NB4 (cell line): ENCODE measurements at regions not wholly inside any gene's neighbourhood (a gene's known extent, or its start where the extent isn't known, plus 50 kb on each side); places are given as distances from the start of the nearest gene placed in this dataset.

ENCODE experiments used
- DNase-seq: peaks from one replicate; pipeline ENCODE4 v3.0.0; 2010; ENCODE audit warnings: low read depth
- H3K4me3 ChIP-seq: one replicate; pipeline ENCODE4 v1.5.1; 2011; ENCODE audit warnings: mild to moderate bottlenecking, low read depth, low read length, moderate library complexity
- CTCF ChIP-seq: IDR thresholded peaks from one replicate; pipeline ENCODE4 v1.5.1; 2012; ENCODE audit warnings: low read depth, low read length
- MAX ChIP-seq: IDR thresholded peaks from 2 replicates; pipeline ENCODE4 v1.6.1; 2011; ENCODE audit warnings: low read depth, low read length
- MYC ChIP-seq: IDR thresholded peaks from 2 replicates; pipeline ENCODE4 v1.6.1; 2011; ENCODE audit warnings: low read depth, low read length
- POLR2A ChIP-seq: IDR thresholded peaks from 2 replicates; pipeline ENCODE4 v1.6.1; 2011; ENCODE audit warnings: mild to moderate bottlenecking; ENCODE audit not compliant: insufficient read length; ENCODE audit errors: extremely low read depth

- DNase-seq: no peak
- TF ChIP-seq CTCF (no peak), POLR2A (no peak), MYC (no peak), MAX (no peak)
- H3K4me3 ChIP-seq: no peak overlapping the region
These were observed 52.5 kb upstream of the NEDD4L start for GRCh38 chr18:57991552-57991951.

- TF ChIP-seq CTCF (no peak), POLR2A (no peak), MYC (no peak)
- DNase-seq: no peak
- no peak overlapping the region for H3K4me3 ChIP-seq
These were observed 54.5 kb upstream of the NEDD4L start for GRCh38 chr18:57989536-57989935.

GRCh38 chr18:57984490-57985115, 59.4 kb upstream of the NEDD4L start:
- no peak for DNase-seq
- no peak overlapping the region for H3K4me3 ChIP-seq
- TF ChIP-seq CTCF: no peak
- no peak for TF ChIP-seq POLR2A
- no peak for TF ChIP-seq MAX
- TF ChIP-seq MYC: no peak

GRCh38 chr18:57983965-57984364, 60.1 kb upstream of the NEDD4L start:
- TF ChIP-seq MYC (no peak), POLR2A (no peak), MAX (no peak), CTCF (no peak)
- DNase-seq: no peak
- no peak overlapping the region for H3K4me3 ChIP-seq

GRCh38 chr18:57983472-57983871, 60.6 kb upstream of the NEDD4L start:
- TF ChIP-seq MAX: no peak
- TF ChIP-seq CTCF: no peak
- no peak for TF ChIP-seq POLR2A
- no peak for DNase-seq
- no peak overlapping the region for H3K4me3 ChIP-seq

GRCh38 chr18:57982372-57983021, 61.5 kb upstream of the NEDD4L start:
- no peak overlapping the region for H3K4me3 ChIP-seq
- DNase-seq: no peak
- TF ChIP-seq POLR2A: no peak
- no peak for TF ChIP-seq CTCF
- TF ChIP-seq MAX: no peak
- TF ChIP-seq MYC: no peak
